ENCODE measurements at regions not wholly inside any gene's neighbourhood (a gene's known extent, or its start where the extent isn't known, plus 50 kb on each side); places are given as distances from the start of the nearest gene placed in this dataset.

DNA sequence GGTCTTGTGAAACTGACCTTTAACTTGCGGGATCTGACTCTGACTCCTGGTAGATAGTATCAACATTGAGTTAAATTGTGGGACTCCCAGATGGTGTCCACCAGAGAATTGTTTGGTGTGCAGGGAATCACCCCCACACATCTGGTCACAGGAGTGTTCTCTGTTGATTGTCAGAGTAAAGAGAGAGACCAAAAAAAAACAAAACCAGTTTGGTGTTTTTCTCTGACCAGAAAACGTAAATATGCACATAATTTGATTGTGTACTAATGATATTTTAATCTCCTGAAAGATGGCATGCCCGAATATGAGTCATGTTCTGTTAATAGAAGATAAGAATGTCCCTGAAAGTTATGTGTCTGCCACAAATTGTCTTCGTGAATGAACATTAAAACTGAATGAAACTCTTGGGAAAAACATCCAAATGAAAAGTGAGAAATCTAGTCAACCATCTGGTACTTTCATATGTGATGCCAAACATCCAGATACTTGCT, 118.5 kb upstream of the GPC6 start:
- Histone ChIP-seq H3K27ac (replicated peaks) (no peak overlapping the region), H3K9me3 (replicated peaks) (no peaks in the 10 kb centered on the region), H3K27me3 (ENCODE audit: low read depth) (no peaks in the 10 kb centered on the region), H3K36me3 (no peaks in the 10 kb centered on the region), H3K4me1 (no peaks in the 10 kb centered on the region), H3K4me3 (no peak overlapping the region)
- no peak for DNase-seq
- intact Hi-C loops (cut with micrococcal nuclease) = no loop called here
- TF ChIP-seq, protein P1, sequence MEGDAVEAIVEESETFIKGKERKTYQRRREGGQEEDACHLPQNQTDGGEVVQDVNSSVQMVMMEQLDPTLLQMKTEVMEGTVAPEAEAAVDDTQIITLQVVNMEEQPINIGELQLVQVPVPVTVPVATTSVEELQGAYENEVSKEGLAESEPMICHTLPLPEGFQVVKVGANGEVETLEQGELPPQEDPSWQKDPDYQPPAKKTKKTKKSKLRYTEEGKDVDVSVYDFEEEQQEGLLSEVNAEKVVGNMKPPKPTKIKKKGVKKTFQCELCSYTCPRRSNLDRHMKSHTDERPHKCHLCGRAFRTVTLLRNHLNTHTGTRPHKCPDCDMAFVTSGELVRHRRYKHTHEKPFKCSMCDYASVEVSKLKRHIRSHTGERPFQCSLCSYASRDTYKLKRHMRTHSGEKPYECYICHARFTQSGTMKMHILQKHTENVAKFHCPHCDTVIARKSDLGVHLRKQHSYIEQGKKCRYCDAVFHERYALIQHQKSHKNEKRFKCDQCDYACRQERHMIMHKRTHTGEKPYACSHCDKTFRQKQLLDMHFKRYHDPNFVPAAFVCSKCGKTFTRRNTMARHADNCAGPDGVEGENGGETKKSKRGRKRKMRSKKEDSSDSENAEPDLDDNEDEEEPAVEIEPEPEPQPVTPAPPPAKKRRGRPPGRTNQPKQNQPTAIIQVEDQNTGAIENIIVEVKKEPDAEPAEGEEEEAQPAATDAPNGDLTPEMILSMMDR (IDR thresholded peaks at IDR 0.05; ENCODE audit: borderline replicate concordance) = no peak

DNA sequence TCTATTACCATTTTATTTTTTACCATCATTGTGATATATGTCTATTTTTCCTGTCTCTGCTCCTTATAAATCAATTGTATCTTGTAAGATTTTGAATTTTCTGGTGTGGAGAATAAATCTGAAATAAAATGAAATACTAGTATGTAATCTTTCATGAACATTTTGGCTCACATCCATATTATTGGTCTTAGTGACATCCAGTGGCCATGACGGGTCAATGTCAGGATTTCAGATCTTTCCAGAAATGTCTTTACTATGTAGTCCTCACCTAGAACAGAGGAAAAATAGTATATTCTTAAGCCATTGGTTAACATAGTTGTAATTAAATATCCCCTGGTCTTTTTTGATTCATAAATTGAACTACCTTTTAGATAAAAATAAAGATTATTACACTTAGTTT, 109.8 kb upstream of the GPC6 start:
- no peaks in the 10 kb centered on the region for H3K27me3 ChIP-seq (ENCODE audit: low read depth)
- no peak overlapping the region for H3K4me3 ChIP-seq
- H3K27ac ChIP-seq (replicated peaks) = no peak overlapping the region
- no peaks in the 10 kb centered on the region for H3K4me1 ChIP-seq
- intact Hi-C loops (cut with micrococcal nuclease) = no loop called here
- no peaks in the 10 kb centered on the region for H3K9me3 ChIP-seq (replicated peaks)
- TF ChIP-seq, protein P1 (IDR thresholded peaks at IDR 0.05; ENCODE audit: borderline replicate concordance) = no peak
- no peak for DNase-seq
- H3K36me3 ChIP-seq = no peaks in the 10 kb centered on the region

- intact Hi-C loops (cut with micrococcal nuclease) = no loop called here
- H3K9me3 ChIP-seq (replicated peaks) = no peaks in the 10 kb centered on the region
- DNase-seq = no peak
- no peaks in the 10 kb centered on the region for H3K36me3 ChIP-seq
- H3K4me1 ChIP-seq = no peaks in the 10 kb centered on the region
- H3K4me3 ChIP-seq = no peak overlapping the region
- no peak overlapping the region for H3K27ac ChIP-seq (replicated peaks)
- H3K27me3 ChIP-seq (ENCODE audit: low read depth) = no peaks in the 10 kb centered on the region
- TF ChIP-seq, protein P1 (IDR thresholded peaks at IDR 0.05; ENCODE audit: borderline replicate concordance) = no peak
Measured at GRCh38 chr13:93118081-93118615, 108.5 kb upstream of the GPC6 start.

DNA sequence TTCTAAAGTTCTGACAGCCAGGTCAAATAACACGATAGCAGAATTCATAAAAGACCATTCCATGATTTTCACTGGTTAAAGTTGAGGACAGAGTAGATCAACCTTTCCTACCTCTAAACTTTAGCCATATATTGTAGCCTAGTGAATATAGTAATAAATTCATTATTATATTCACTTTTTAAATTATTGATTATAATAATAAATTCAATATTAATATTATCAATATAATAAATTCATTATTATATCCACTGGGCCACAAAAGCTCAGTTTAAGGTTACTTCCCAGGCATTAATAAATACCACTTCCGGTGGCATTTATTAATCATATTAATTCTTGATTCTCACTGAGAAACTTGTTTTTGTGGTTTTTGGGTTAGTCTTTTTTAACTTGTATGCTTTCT, 85.7 kb upstream of the GPC6 start:
- TF ChIP-seq, protein P1 (IDR thresholded peaks at IDR 0.05; ENCODE audit: borderline replicate concordance) = no peak
- Histone ChIP-seq H3K36me3 (no peaks in the 10 kb centered on the region), H3K9me3 (replicated peaks) (no peaks in the 10 kb centered on the region), H3K27ac (replicated peaks) (no peak overlapping the region), H3K4me3 (no peak overlapping the region), H3K4me1 (no peaks in the 10 kb centered on the region), H3K27me3 (ENCODE audit: low read depth) (no peaks in the 10 kb centered on the region)
- DNase-seq = no peak
- intact Hi-C loops (cut with micrococcal nuclease) = no loop called here

- Histone ChIP-seq H3K27me3 (ENCODE audit: low read depth) (no peaks in the 10 kb centered on the region), H3K36me3 (no peaks in the 10 kb centered on the region), H3K9me3 (replicated peaks) (no peaks in the 10 kb centered on the region), H3K4me1 (no peaks in the 10 kb centered on the region), H3K27ac (replicated peaks) (no peak overlapping the region), H3K4me3 (no peak overlapping the region)
- TF ChIP-seq, protein P1 (IDR thresholded peaks at IDR 0.05; ENCODE audit: borderline replicate concordance) = no peak
- intact Hi-C loops (cut with micrococcal nuclease) = no loop called here
- no peak for DNase-seq
Measured at GRCh38 chr13:93144031-93144430, 82.6 kb upstream of the GPC6 start.
